ENCODE measurements at regions not wholly inside any gene's neighbourhood (a gene's known extent, or its start where the extent isn't known, plus 50 kb on each side); places are given as distances from the start of the nearest gene placed in this dataset.
"Not testable (repeated sequence)": the region's sequence is repeated elsewhere in the genome, so short reads cannot be mapped to it uniquely, and the experiment has no call there.

- no peak for DNase-seq (ENCODE audit: low spot score)
Measured at GRCh38 chr12:124476011-124476400, 91.4 kb downstream of the NCOR2 start.

GRCh38 chr12:124475295-124476010, 92.0 kb downstream of the NCOR2 start:
- DNase-seq (ENCODE audit: low spot score): no peak

- no peak for DNase-seq (ENCODE audit: low spot score)
Measured at GRCh38 chr12:124474709-124475108, 92.7 kb downstream of the NCOR2 start.

GRCh38 chr12:124472690-124473279, 94.6 kb downstream of the NCOR2 start:
- no peak for DNase-seq (ENCODE audit: low spot score)

GRCh38 chr12:124471828-124472227, 95.6 kb downstream of the NCOR2 start:
- DNase-seq (ENCODE audit: low spot score): no peak

- DNase-seq (ENCODE audit: low spot score): no peak
Measured at GRCh38 chr12:124470806-124471205, 96.6 kb downstream of the NCOR2 start.

GRCh38 chr12:124470139-124470538, 97.3 kb downstream of the NCOR2 start:
- no peak for DNase-seq (ENCODE audit: low spot score)

- no peak for DNase-seq (ENCODE audit: low spot score)
Measured at GRCh38 chr12:124469193-124469888, 98.1 kb downstream of the NCOR2 start.

GRCh38 chr12:124467549-124467948, 99.9 kb downstream of the NCOR2 start:
- DNase-seq (ENCODE audit: low spot score): not testable (repeated sequence)

GRCh38 chr12:124466216-124467128, 100.9 kb downstream of the NCOR2 start:
- no peak for DNase-seq (ENCODE audit: low spot score)

- no peak for DNase-seq (ENCODE audit: low spot score)
Measured at GRCh38 chr12:124465473-124465872, 101.9 kb downstream of the NCOR2 start.

GRCh38 chr12:124464830-124465229, 102.6 kb downstream of the NCOR2 start:
- no peak for DNase-seq (ENCODE audit: low spot score)

GRCh38 chr12:124464062-124464461, 103.3 kb downstream of the NCOR2 start:
- DNase-seq (ENCODE audit: low spot score): no peak

- peak; percentile 91 for DNase-seq (ENCODE audit: low spot score)
Measured at GRCh38 chr12:124463341-124463921, 104.0 kb downstream of the NCOR2 start.

- no peak for DNase-seq (ENCODE audit: low spot score)
Measured at GRCh38 chr12:124462750-124463149, 104.7 kb downstream of the NCOR2 start.

- DNase-seq (ENCODE audit: low spot score): no peak
Measured at GRCh38 chr12:124461851-124462623, 105.4 kb downstream of the NCOR2 start.

GRCh38 chr12:124461241-124461673, 106.2 kb downstream of the NCOR2 start:
- DNase-seq (ENCODE audit: low spot score): no peak

GRCh38 chr12:124460771-124461170, 106.6 kb downstream of the NCOR2 start:
- DNase-seq (ENCODE audit: low spot score): no peak

- no peak for DNase-seq (ENCODE audit: low spot score)
Measured at GRCh38 chr12:124459852-124460645, 107.4 kb downstream of the NCOR2 start.

All from D341Med (cell line).